HuH-7 (cell line): ENCODE measurements at regions not wholly inside any gene's neighbourhood (a gene's known extent, or its start where the extent isn't known, plus 50 kb on each side); places are given as distances from the start of the nearest gene placed in this dataset.
"Not testable (repeated sequence)": the region's sequence is repeated elsewhere in the genome, so short reads cannot be mapped to it uniquely, and the experiment has no call there.

Experiments
- DNase-seq: peaks from one replicate; pipeline ENCODE4 v3.0.0; 2011; ENCODE audit warnings: low spot score

- no peak for DNase-seq
Measured at GRCh38 chr12:92061061-92061460, 84.6 kb downstream of the BTG1 start.

DNA sequence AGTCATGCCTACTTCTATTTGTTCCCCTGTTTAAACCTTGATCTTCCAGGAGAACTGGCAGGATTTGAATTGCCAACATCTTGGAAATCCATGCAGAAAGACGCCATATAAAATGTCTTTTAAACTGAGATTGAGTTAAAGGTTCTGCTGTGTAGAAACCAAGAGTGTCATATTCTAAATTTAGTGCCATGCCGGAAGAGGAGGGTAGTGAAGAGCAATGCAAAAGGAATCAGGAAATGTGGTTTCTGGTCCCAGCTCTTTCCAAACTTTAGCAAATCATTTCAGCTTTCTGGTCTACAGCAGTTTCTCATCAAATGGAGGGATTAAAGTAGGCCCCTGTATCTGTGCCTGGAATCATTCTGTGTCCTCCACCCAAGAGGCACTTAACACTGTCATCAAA, 85.7 kb downstream of the BTG1 start:
- DNase-seq = no peak

GRCh38 chr12:92058664-92059063, 87.0 kb downstream of the BTG1 start:
- no peak for DNase-seq

GRCh38 chr12:92056756-92057155, 88.9 kb downstream of the BTG1 start:
- not testable (repeated sequence) for DNase-seq

DNA sequence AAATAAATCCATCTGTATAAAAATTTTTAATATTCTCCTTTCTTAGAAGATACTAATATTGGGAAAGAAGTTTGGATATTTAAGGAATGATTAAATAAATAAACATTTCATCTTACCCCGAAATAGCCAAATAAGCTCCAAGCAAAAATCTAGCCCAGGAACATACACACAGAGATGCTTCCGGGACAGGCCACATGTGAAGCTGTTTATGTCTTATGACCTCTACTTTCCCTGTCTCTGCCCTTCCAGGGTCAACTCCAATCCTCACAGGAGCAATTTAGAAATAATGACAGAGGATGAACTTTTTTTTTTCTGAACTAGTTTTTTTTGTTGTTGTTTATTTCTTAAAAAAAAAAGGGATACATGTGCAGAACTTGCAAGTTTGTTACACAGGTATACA, 89.4 kb downstream of the BTG1 start:
- DNase-seq = no peak

DNA sequence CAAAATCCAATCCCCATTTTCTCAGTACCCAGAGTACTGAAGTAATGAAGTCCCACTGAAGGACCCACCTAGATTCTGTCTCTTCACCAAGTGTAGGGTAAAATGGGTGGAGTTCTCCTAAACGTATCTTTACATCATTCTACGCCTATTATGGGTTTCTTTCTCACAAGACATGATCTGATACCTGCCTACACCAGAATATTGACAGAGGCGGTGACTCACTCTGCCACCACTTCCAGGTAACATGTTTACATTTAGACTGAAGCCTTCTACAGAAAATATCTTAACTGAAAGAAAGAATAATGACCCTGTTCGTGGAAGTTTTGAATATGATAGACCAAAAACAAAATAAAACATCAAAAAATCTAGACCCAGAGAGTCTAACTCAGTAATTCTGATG, 89.8 kb downstream of the BTG1 start:
- DNase-seq = no peak

GRCh38 chr12:92051441-92051840, 94.2 kb downstream of the BTG1 start:
- no peak for DNase-seq

- DNase-seq = no peak
Measured at GRCh38 chr12:92049403-92049802, 96.2 kb downstream of the BTG1 start.

- DNase-seq = no peak
Measured at GRCh38 chr12:92047393-92047826, 98.2 kb downstream of the BTG1 start.

DNA sequence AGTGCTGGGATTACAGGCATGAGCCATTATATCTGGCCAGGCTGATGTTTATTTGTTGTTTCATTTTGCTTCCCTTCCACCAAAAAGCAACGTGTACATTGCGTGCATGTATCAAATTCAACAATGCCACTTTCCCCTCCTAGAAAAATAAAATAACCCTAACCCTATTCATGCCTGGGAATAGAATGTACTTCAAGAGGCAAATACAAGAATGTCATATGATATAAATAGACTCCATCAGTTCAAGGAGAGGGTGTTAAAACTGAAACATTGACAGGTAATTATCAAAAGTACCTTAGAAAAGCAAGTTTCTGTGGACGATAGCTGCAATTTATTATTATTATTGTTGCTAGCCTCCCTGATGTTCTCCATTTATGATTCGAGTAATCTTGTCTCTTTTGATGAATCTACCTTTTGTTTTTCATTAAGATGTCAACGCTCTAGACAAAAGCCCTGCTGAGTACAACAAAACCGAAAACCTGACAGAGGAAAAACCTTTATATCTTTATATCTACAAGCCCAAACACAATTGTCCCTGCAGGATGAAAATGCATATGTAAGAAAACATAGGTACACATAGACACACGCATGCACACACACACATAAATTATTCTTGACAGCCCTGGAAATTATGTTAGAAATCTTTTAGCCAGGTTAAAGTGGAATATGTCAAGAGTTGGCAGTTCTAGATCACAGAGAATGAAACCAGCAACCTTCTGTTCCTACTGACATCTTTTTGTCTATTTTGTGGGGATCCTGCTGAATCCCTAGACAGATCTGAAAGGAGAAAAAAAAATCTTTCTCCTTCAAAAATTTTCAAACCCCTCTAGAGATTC, 98.9 kb downstream of the BTG1 start:
- no peak for DNase-seq

- DNase-seq = no peak
Measured at GRCh38 chr12:92045852-92046251, 99.8 kb downstream of the BTG1 start.

GRCh38 chr12:92044435-92044834, 101.2 kb downstream of the BTG1 start:
- no peak for DNase-seq

- no peak for DNase-seq
Measured at GRCh38 chr12:92042791-92043531, 102.7 kb downstream of the BTG1 start.

- no peak for DNase-seq
Measured at GRCh38 chr12:92041742-92042141, 103.9 kb downstream of the BTG1 start.

- no peak for DNase-seq
Measured at GRCh38 chr12:92039046-92039445, 106.6 kb downstream of the BTG1 start.

DNA sequence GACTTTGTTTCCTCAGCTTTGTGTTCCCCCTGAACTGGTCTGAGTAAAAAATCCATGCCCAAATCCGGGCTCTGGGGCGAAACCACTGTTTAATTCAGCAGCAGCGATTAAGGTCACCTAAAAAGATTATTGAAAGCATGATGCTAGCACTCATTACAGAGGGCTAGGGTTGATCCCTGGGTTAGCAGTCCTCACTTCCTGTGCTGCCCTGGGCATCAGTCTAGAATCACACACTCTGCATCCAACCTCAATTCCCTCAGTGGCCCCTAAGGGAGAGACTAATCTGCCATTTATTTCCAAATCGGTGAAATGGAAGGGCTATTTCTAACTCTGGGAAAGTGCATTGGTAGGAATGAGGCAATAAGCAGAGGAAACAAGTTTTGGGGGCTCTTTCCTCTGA, 107.2 kb downstream of the BTG1 start:
- DNase-seq = no peak

GRCh38 chr12:92036771-92037453, 108.7 kb downstream of the BTG1 start:
- no peak for DNase-seq

DNA sequence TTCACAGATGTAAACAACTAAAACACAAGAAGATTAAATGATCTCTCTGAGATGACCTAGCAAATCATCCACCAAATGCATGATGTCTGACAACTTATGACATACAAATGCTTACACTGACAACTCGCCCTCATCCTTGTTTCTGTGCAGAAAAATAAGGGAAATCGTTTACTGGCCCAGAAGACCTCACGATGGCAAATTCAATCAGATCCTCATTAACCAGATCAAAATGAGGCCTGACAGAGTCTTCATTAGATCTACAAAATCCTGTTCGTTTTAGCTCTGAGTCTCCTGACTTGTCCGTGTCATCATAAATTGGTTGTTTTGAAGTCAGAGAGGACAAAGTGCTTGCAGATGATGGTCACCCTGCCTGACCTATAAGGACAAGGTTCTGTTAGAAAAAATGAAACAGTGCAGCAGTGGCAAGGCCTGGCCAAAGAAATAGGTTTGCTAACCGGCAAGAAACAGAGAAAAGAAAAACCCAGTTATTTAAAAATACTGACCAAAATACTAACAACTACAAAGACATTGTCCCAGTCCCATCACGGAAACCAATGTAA, 109.5 kb downstream of the BTG1 start:
- no peak for DNase-seq

DNA sequence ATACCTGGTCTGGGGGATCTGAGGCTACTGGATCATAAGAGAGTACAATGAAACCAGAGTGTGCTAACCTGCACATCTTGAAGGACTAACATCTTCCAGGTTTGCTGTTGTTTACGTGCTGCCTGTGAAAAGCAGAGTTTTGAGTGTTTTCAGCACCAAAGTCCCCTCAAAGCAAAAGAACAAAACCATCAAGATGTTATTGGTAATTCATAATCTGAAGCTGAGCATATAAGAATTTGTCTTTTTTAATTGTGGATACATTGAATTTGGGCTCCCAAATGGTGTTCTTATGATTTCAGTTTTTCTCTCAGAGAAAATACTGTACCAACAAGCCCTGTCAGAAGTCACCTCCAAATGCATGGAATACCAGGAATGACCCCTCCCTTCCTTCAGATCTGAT, 110.2 kb downstream of the BTG1 start:
- no peak for DNase-seq

DNA sequence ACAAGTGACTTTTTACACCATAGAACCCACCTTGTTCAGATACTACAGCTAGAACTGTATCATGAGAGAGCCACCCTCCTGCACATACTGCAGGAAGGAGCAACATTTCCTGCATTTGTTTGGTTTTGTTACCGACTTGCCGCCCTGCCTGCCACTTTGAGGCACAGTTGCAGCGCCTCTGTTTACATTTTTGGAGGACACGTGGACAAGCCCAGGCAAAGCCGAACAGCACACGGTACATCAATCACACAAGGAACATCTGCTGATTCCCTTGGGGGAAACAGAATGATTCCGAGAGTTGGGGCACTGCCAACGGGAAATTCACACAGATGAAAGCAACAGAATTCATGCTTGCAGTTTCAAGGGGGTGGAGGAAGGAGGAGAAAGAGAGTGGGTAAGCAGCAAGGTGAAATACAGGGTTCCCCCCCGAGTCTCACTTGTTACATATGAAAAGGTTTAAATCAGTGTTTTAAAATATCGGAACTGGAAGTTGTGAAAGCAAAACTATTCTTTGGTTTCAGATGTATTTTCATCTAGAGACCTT, 110.7 kb downstream of the BTG1 start:
- no peak for DNase-seq

GRCh38 chr12:92034083-92034482, 111.6 kb downstream of the BTG1 start:
- no peak for DNase-seq

GRCh38 chr12:92032965-92033364, 112.7 kb downstream of the BTG1 start:
- no peak for DNase-seq
